ENCODE measurements at regions not wholly inside any gene's neighbourhood (a gene's known extent, or its start where the extent isn't known, plus 50 kb on each side); places are given as distances from the start of the nearest gene placed in this dataset.

DNA sequence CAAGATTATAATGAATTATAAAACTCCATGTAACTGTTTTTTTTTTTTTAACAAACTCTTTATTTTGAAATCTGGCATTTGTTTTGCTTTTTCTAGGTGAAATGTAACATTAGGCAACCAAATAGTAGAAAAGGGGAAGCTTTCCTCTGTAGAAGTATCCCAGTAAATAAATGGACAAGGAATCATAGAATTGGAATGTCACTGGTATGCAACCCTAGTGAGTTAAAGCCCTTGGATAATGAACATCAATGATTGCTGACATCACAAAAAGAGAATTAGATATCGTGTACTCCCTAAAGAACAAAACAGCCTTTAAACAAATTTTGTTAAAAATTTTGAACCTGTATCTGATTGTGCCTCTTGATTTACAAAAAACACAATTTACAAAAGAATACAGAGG, 93.9 kb upstream of the OGFRL1 start:
- TF ChIP-seq NRF1 (IDR thresholded peaks at IDR 0.05; ENCODE audit: low read depth, low read length) (no peak), RNF2 (IDR thresholded peaks at IDR 0.05; ENCODE audit: borderline replicate concordance, low read depth, low read length, missing control alignments, poor library complexity, severe bottlenecking) (no peak), SIX5 (IDR thresholded peaks at IDR 0.05; ENCODE audit: low read depth, low read length) (no peak), POLR2A (IDR thresholded peaks at IDR 0.05; ENCODE audit: control extremely low read depth in 1 of 2, low read depth in 2 of 2, low read length in 2 of 2) (no peak), HDAC6 (IDR thresholded peaks at IDR 0.05; ENCODE audit: low read depth, low read length) (no peak), RFX5 (IDR thresholded peaks at IDR 0.05; ENCODE audit: borderline replicate concordance, low read depth, low read length) (no peak), TEAD4 (IDR thresholded peaks at IDR 0.05; ENCODE audit: low read depth, low read length) (no peak), SAP30 (IDR thresholded peaks at IDR 0.05; ENCODE audit: insufficient read depth, insufficient replicate concordance, low read length) (no peak), SP4 (IDR thresholded peaks at IDR 0.05; ENCODE audit: low read length) (no peak), SP1 (IDR thresholded peaks at IDR 0.05; ENCODE audit: low read depth, low read length) (no peak), CBX5 (IDR thresholded peaks at IDR 0.05; ENCODE audit: low read depth, low read length) (no peak)
- TF ChIP-seq, protein P1, sequence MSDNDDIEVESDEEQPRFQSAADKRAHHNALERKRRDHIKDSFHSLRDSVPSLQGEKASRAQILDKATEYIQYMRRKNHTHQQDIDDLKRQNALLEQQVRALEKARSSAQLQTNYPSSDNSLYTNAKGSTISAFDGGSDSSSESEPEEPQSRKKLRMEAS (IDR thresholded peaks at IDR 0.05) = no peak
- H2BK20ac ChIP-seq (ENCODE audit: low read length) = no peak overlapping the region
- no peak overlapping the region for H3K4me2 ChIP-seq (ENCODE audit: insufficient read depth in 1 of 2, low read depth in 2 of 2, low read length in 2 of 2)
- no peak overlapping the region for H3K9ac ChIP-seq (replicated peaks in 1 of 4; ENCODE audit: extremely low read depth in 1 of 4, low read depth in 3 of 4, low read length in 3 of 4)
- no peaks in the 10 kb centered on the region for H3K27me3 ChIP-seq (replicated peaks in 1 of 4; ENCODE audit: control insufficient read depth in 3 of 4, extremely low read depth in 1 of 4, insufficient read depth in 3 of 4, low read length in 3 of 4)
- H2BK120ac ChIP-seq (replicated peaks; ENCODE audit: low read depth, low read length) = no peak overlapping the region
- H3K4me1 ChIP-seq (replicated peaks in 1 of 4; ENCODE audit: control insufficient read depth in 3 of 4, insufficient read depth in 4 of 4, low read length in 3 of 4) = peaks cover 0 to 5% (median 2%) of the 10 kb centered on the region in 4 experiments; a peak in 4 of 7 replicates
- H4K20me1 ChIP-seq (replicated peaks in 1 of 2; ENCODE audit: control insufficient read depth in 1 of 2, insufficient read depth in 2 of 2, low read length in 2 of 2) = no peaks in the 10 kb centered on the region
- no peak overlapping the region for H3K4ac ChIP-seq (replicated peaks; ENCODE audit: insufficient read length, low read depth, low read length)
- H4K5ac ChIP-seq (ENCODE audit: insufficient read length, low read depth, low read length) = no peak overlapping the region
- no peak overlapping the region for H2BK5ac ChIP-seq (ENCODE audit: low read depth, low read length)
- no peaks in the 10 kb centered on the region for H3K79me2 ChIP-seq (ENCODE audit: control insufficient read depth in 1 of 2, insufficient read depth in 2 of 2, low read length in 2 of 2)
- H2AK5ac ChIP-seq (ENCODE audit: low read depth, low read length) = no peak overlapping the region
- no peaks in the 10 kb centered on the region for H3K79me1 ChIP-seq (ENCODE audit: low read depth, low read length)
- H3K56ac ChIP-seq (replicated peaks; ENCODE audit: insufficient read length, low read depth, low read length) = no peak overlapping the region
- POLR2A ChIA-PET (ENCODE audit: partially characterized antibody) = no interaction called here
- H3K9me3 ChIP-seq (ENCODE audit: insufficient read depth in 2 of 2, low read depth in 1 of 2, low read length in 1 of 2) = no peaks in the 10 kb centered on the region
- no peak overlapping the region for H4K8ac ChIP-seq (ENCODE audit: extremely low read depth, insufficient read depth, low read length)
- H3K23me2 ChIP-seq (ENCODE audit: low read depth, low read length) = no peaks in the 10 kb centered on the region
- 96% methylated on average over 1 of the region's 1 CpG; no CpG with 5 or more reads in 1 of the 2 experiments for WGBS, 2 experiments (ENCODE audit: extremely low coverage in 1 of 2, insufficient coverage in 1 of 2, insufficient read length in 1 of 2, insufficient replicate concordance in 2 of 2, low coverage in 1 of 2, low lambda C conversion rate in 2 of 2, missing lambda C conversion rate in 1 of 2)
- no peak for FAIRE-seq
- H3K14ac ChIP-seq (ENCODE audit: insufficient read length) = no peak overlapping the region
- H3K18ac ChIP-seq (ENCODE audit: extremely low read depth, low read length) = no peak overlapping the region
- no peak overlapping the region for H2BK12ac ChIP-seq (ENCODE audit: low read depth, low read length)
- no peak overlapping the region for H4K91ac ChIP-seq (replicated peaks; ENCODE audit: insufficient read length, low read length)
- CTCF ChIA-PET (ENCODE audit: partially characterized antibody) = no interaction called here
- DNase-seq (ENCODE audit: low read depth in 1 of 2, low spot score in 2 of 2) = no peak
- no peak overlapping the region for H3K27ac ChIP-seq (ENCODE audit: low read depth, low read length)
- H2BK15ac ChIP-seq (ENCODE audit: low read length) = no peak overlapping the region
- no peaks in the 10 kb centered on the region for H3K36me3 ChIP-seq (ENCODE audit: control insufficient read depth in 2 of 4, insufficient read depth in 4 of 4, low read length in 3 of 4)
- no peak overlapping the region for H2AFZ ChIP-seq (ENCODE audit: low read length)
- H3K4me3 ChIP-seq (ENCODE audit: extremely low read depth in 1 of 4, insufficient read depth in 2 of 4, low read depth in 3 of 4, low read length in 4 of 4) = no peak overlapping the region
- H3K23ac ChIP-seq (ENCODE audit: insufficient read length) = no peak overlapping the region
